Spleen (tissue), 7 donors: ENCODE measurements at regions not wholly inside any gene's neighbourhood (a gene's known extent, or its start where the extent isn't known, plus 50 kb on each side); places are given as distances from the start of the nearest gene placed in this dataset.

Source experiments
- POLR2A ChIP-seq, 3 donors: fragments of 450-650 bp; IDR thresholded peaks; one replicate each; pipeline ENCODE4 v1.5.1; 2017; ENCODE audit warnings: antibody characterized with exemption in 3 of 3, mild to moderate bottlenecking in 1 of 3
- POLR2AphosphoS5 ChIP-seq, 3 donors: sonication (generic); formaldehyde crosslinking; IDR thresholded peaks; one replicate each; pipeline ENCODE4 v1.5.1; 2017; ENCODE audit warnings: antibody characterized with exemption in 3 of 3
- TF ChIP-seq, protein P1 (sequence below), 11 experiments: fragments of 200-600 bp in 7 of 11; fragments of 450-650 bp in 4 of 11; sonication (generic) in 4 of 11; IDR thresholded peaks in 8 of 11; conservative IDR thresholded peaks in 3 of 11; 1 replicate in 7 of 11; 2 replicates in 4 of 11; pipeline versions ENCODE4 v1.4.0 to v1.8.0; 2016 to 2021; ENCODE audit warnings: antibody characterized with exemption in 11 of 11, inconsistent platforms in 4 of 11, mild to moderate bottlenecking in 1 of 11
- donor health status: DM: no; HTN: no; CAD: no; lungs with moderate emphysema.
- donor health status: DM: no; HTN: no; CAD: no.
- donor health status: DM: no; HTN: no; CAD: no.

- TF ChIP-seq, protein P1, sequence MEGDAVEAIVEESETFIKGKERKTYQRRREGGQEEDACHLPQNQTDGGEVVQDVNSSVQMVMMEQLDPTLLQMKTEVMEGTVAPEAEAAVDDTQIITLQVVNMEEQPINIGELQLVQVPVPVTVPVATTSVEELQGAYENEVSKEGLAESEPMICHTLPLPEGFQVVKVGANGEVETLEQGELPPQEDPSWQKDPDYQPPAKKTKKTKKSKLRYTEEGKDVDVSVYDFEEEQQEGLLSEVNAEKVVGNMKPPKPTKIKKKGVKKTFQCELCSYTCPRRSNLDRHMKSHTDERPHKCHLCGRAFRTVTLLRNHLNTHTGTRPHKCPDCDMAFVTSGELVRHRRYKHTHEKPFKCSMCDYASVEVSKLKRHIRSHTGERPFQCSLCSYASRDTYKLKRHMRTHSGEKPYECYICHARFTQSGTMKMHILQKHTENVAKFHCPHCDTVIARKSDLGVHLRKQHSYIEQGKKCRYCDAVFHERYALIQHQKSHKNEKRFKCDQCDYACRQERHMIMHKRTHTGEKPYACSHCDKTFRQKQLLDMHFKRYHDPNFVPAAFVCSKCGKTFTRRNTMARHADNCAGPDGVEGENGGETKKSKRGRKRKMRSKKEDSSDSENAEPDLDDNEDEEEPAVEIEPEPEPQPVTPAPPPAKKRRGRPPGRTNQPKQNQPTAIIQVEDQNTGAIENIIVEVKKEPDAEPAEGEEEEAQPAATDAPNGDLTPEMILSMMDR (IDR thresholded peaks at IDR 0.05 in 8 of 11, conservative IDR thresholded peaks at IDR 0.05 in 3 of 11) = no peak
- TF ChIP-seq POLR2A (IDR thresholded peaks at IDR 0.05) (no peak), POLR2AphosphoS5 (IDR thresholded peaks at IDR 0.05) (no peak)
Observed at GRCh38 chr18:71815305-71815704, 728.8 kb downstream of the CBLN2 start.
